Activated naive CD4-positive, alpha-beta T cell treated with anti-CD3 and anti-CD28 coated beads, Interleukin-2, amount 50 U/mL, for 24 hours (primary cell): ENCODE measurements at regions not wholly inside any gene's neighbourhood (a gene's known extent, or its start where the extent isn't known, plus 50 kb on each side); places are given as distances from the start of the nearest gene placed in this dataset.
"Not testable (repeated sequence)": the region's sequence is repeated elsewhere in the genome, so short reads cannot be mapped to it uniquely, and the experiment has no call there.

Experiments
- H3K27ac Mint-ChIP-seq: one replicate; pipeline ENCODE4 v1.8.0; 2021; ENCODE audit warnings: mild to moderate bottlenecking, mixed read lengths
- H3K27me3 Mint-ChIP-seq: one replicate; pipeline ENCODE4 v1.8.0; 2021; ENCODE audit warnings: mixed read lengths
- H3K36me3 Mint-ChIP-seq: one replicate; pipeline ENCODE4 v1.8.0; 2021; ENCODE audit warnings: mixed read lengths
- H3K4me1 Mint-ChIP-seq: one replicate; pipeline ENCODE4 v1.8.0; 2021; ENCODE audit warnings: mixed read lengths
- H3K4me3 Mint-ChIP-seq: one replicate; pipeline ENCODE4 v1.8.0; 2021; ENCODE audit warnings: mild to moderate bottlenecking, mixed read lengths
- H3K9me3 Mint-ChIP-seq: one replicate; pipeline ENCODE4 v1.8.0; 2021; ENCODE audit warnings: mixed read lengths

- Mint-ChIP-seq H3K36me3 (no peaks in the 10 kb centered on the region), H3K9me3 (no peaks in the 10 kb centered on the region), H3K27ac (no peak overlapping the region), H3K4me1 (no peaks in the 10 kb centered on the region), H3K4me3 (no peak overlapping the region), H3K27me3 (peaks cover 5% of the 10 kb centered on the region)
These were observed 645.2 kb downstream of the LMO4 start for GRCh38 chr1:87973896-87974295.

- Mint-ChIP-seq H3K27ac (no peak overlapping the region), H3K9me3 (no peaks in the 10 kb centered on the region)
These were observed 647.6 kb downstream of the LMO4 start for GRCh38 chr1:87976316-87976715.

GRCh38 chr1:87977145-87977544 is 648.5 kb downstream of the LMO4 start:
- Mint-ChIP-seq H3K36me3 (no peaks in the 10 kb centered on the region), H3K27me3 (peaks cover 4% of the 10 kb centered on the region), H3K27ac (no peak overlapping the region), H3K9me3 (no peaks in the 10 kb centered on the region), H3K4me3 (no peak overlapping the region), H3K4me1 (no peaks in the 10 kb centered on the region)

More at GRCh38 chr1:87976316-87976715, 647.6 kb downstream of the LMO4 start:
- H3K4me1 Mint-ChIP-seq, result no peaks in the 10 kb centered on the region
- no peak overlapping the region for H3K4me3 Mint-ChIP-seq
- peaks cover 2% of the 10 kb centered on the region for H3K27me3 Mint-ChIP-seq
- no peaks in the 10 kb centered on the region for H3K36me3 Mint-ChIP-seq

- peaks cover 4% of the 10 kb centered on the region for H3K27me3 Mint-ChIP-seq
- H3K4me3 Mint-ChIP-seq, result no peak overlapping the region
- H3K9me3 Mint-ChIP-seq, result no peaks in the 10 kb centered on the region
- no peak overlapping the region for H3K27ac Mint-ChIP-seq
- no peaks in the 10 kb centered on the region for H3K36me3 Mint-ChIP-seq
- no peaks in the 10 kb centered on the region for H3K4me1 Mint-ChIP-seq
These were observed 650.4 kb downstream of the LMO4 start for GRCh38 chr1:87979079-87979478.

GRCh38 chr1:87980494-87980893 is 651.8 kb downstream of the LMO4 start:
- no peaks in the 10 kb centered on the region for H3K36me3 Mint-ChIP-seq
- no peaks in the 10 kb centered on the region for H3K9me3 Mint-ChIP-seq
- no peak overlapping the region for H3K4me3 Mint-ChIP-seq
- peaks cover 4% of the 10 kb centered on the region for H3K27me3 Mint-ChIP-seq
- no peak overlapping the region for H3K27ac Mint-ChIP-seq
- no peaks in the 10 kb centered on the region for H3K4me1 Mint-ChIP-seq

- Mint-ChIP-seq H3K4me1 (no peaks in the 10 kb centered on the region), H3K4me3 (no peak overlapping the region), H3K9me3 (no peaks in the 10 kb centered on the region), H3K27ac (no peak overlapping the region), H3K27me3 (peaks cover 6% of the 10 kb centered on the region), H3K36me3 (no peaks in the 10 kb centered on the region)
These were observed 652.7 kb downstream of the LMO4 start for GRCh38 chr1:87981386-87981785.

- Mint-ChIP-seq H3K27me3 (peaks cover 6% of the 10 kb centered on the region), H3K27ac (no peak overlapping the region), H3K4me1 (no peaks in the 10 kb centered on the region), H3K36me3 (no peaks in the 10 kb centered on the region), H3K9me3 (no peaks in the 10 kb centered on the region), H3K4me3 (no peak overlapping the region)
These were observed 653.1 kb downstream of the LMO4 start for GRCh38 chr1:87981810-87982209.

- Mint-ChIP-seq H3K9me3 (no peaks in the 10 kb centered on the region), H3K4me1 (no peaks in the 10 kb centered on the region), H3K27ac (no peak overlapping the region), H3K36me3 (no peaks in the 10 kb centered on the region), H3K27me3 (peaks cover 3% of the 10 kb centered on the region), H3K4me3 (no peak overlapping the region)
These were observed 655.2 kb downstream of the LMO4 start for GRCh38 chr1:87983841-87984240.

- Mint-ChIP-seq H3K27ac (no peak overlapping the region), H3K4me3 (no peak overlapping the region), H3K4me1 (no peaks in the 10 kb centered on the region), H3K9me3 (no peaks in the 10 kb centered on the region), H3K27me3 (peaks cover 3% of the 10 kb centered on the region), H3K36me3 (no peaks in the 10 kb centered on the region)
These were observed 656.4 kb downstream of the LMO4 start for GRCh38 chr1:87985071-87985470.

- H3K4me1 Mint-ChIP-seq, result no peaks in the 10 kb centered on the region
- H3K4me3 Mint-ChIP-seq, result no peak overlapping the region
These were observed 657.6 kb downstream of the LMO4 start for GRCh38 chr1:87986130-87986866.

GRCh38 chr1:87989346-87989745 is 660.7 kb downstream of the LMO4 start:
- Mint-ChIP-seq H3K36me3 (no peaks in the 10 kb centered on the region), H3K27ac (no peak overlapping the region)

More at GRCh38 chr1:87986130-87986866, 657.6 kb downstream of the LMO4 start:
- Mint-ChIP-seq H3K36me3 (no peaks in the 10 kb centered on the region), H3K27me3 (peaks cover 3% of the 10 kb centered on the region), H3K27ac (no peak overlapping the region), H3K9me3 (no peaks in the 10 kb centered on the region)

GRCh38 chr1:87992536-87992935 is 663.9 kb downstream of the LMO4 start:
- not testable (repeated sequence) for H3K27me3 Mint-ChIP-seq, H3K9me3 Mint-ChIP-seq, H3K36me3 Mint-ChIP-seq, H3K27ac Mint-ChIP-seq, H3K4me3 Mint-ChIP-seq, H3K4me1 Mint-ChIP-seq

More at GRCh38 chr1:87989346-87989745, 660.7 kb downstream of the LMO4 start:
- Mint-ChIP-seq H3K9me3 (no peaks in the 10 kb centered on the region), H3K27me3 (peaks cover 2% of the 10 kb centered on the region), H3K4me1 (no peaks in the 10 kb centered on the region), H3K4me3 (no peak overlapping the region)

GRCh38 chr1:87993051-87993450 is 664.4 kb downstream of the LMO4 start:
- no peak overlapping the region for H3K4me3 Mint-ChIP-seq
- H3K27ac Mint-ChIP-seq, result no peak overlapping the region
- H3K9me3 Mint-ChIP-seq, result no peaks in the 10 kb centered on the region
- no peaks in the 10 kb centered on the region for H3K27me3 Mint-ChIP-seq
- no peaks in the 10 kb centered on the region for H3K36me3 Mint-ChIP-seq
- H3K4me1 Mint-ChIP-seq, result no peaks in the 10 kb centered on the region

GRCh38 chr1:87999852-88000251 is 671.2 kb downstream of the LMO4 start:
- Mint-ChIP-seq H3K36me3 (no peaks in the 10 kb centered on the region), H3K9me3 (no peaks in the 10 kb centered on the region), H3K4me1 (no peaks in the 10 kb centered on the region), H3K27me3 (peaks cover 2% of the 10 kb centered on the region), H3K27ac (no peak overlapping the region), H3K4me3 (no peak overlapping the region)

- Mint-ChIP-seq H3K27me3 (peaks cover 5% of the 10 kb centered on the region), H3K27ac (no peak overlapping the region), H3K9me3 (no peaks in the 10 kb centered on the region), H3K36me3 (no peaks in the 10 kb centered on the region), H3K4me3 (no peak overlapping the region), H3K4me1 (no peaks in the 10 kb centered on the region)
These were observed 672.8 kb downstream of the LMO4 start for GRCh38 chr1:88001460-88001859.

- H3K9me3 Mint-ChIP-seq, result no peaks in the 10 kb centered on the region
- H3K4me3 Mint-ChIP-seq, result no peak overlapping the region
- H3K36me3 Mint-ChIP-seq, result no peaks in the 10 kb centered on the region
- peaks cover 5% of the 10 kb centered on the region for H3K27me3 Mint-ChIP-seq
- H3K27ac Mint-ChIP-seq, result no peak overlapping the region
- no peaks in the 10 kb centered on the region for H3K4me1 Mint-ChIP-seq
These were observed 674.6 kb downstream of the LMO4 start for GRCh38 chr1:88003255-88003654.

- Mint-ChIP-seq H3K36me3 (no peaks in the 10 kb centered on the region), H3K27ac (no peak overlapping the region), H3K4me1 (no peaks in the 10 kb centered on the region), H3K4me3 (no peak overlapping the region), H3K27me3 (peaks cover 4% of the 10 kb centered on the region), H3K9me3 (no peaks in the 10 kb centered on the region)
These were observed 674.2 kb upstream of the PKN2 start for GRCh38 chr1:88009916-88010315.
